Keratinocyte (primary cell): ENCODE measurements at regions not wholly inside any gene's neighbourhood (a gene's known extent, or its start where the extent isn't known, plus 50 kb on each side); places are given as distances from the start of the nearest gene placed in this dataset.

ENCODE experiments used
- DNase-seq: peaks from one replicate; pipeline ENCODE4 v3.0.0-alpha.2; 2011; ENCODE audit warnings: low read depth, missing footprints, low spot score
- FAIRE-seq: peaks from 2 replicates; lab custom pipeline; 2011; peaks lifted over from hg19 to GRCh38; lab: Jason Lieb, UNC
- H2AFZ ChIP-seq: 2 replicates; pipeline ENCODE4 v1.6.0; 2012; ENCODE audit warnings: low read length, control low read depth, inconsistent platforms; ENCODE audit not compliant: control insufficient read depth
- H3K27ac ChIP-seq: 2 replicates; pipeline ENCODE4 v1.5.1; 2011; ENCODE audit warnings: low read length; ENCODE audit not compliant: control insufficient read depth, insufficient read depth
- H3K27me3 ChIP-seq: 3 replicates; pipeline ENCODE4 v1.6.0; 2011; ENCODE audit warnings: low read length; ENCODE audit not compliant: control insufficient read depth, insufficient read depth; ENCODE audit errors: extremely low read depth
- H3K36me3 ChIP-seq, 2 experiments: 2 replicates in 1 of 2; 3 replicates in 1 of 2; pipeline ENCODE4 v1.5.1; 2011; ENCODE audit warnings: low read length in 2 of 2, mild to moderate bottlenecking in 1 of 2; ENCODE audit not compliant: control insufficient read depth in 2 of 2, insufficient read depth in 2 of 2; ENCODE audit errors: extremely low read depth in 1 of 2
- H3K4me1 ChIP-seq: 3 replicates; pipeline ENCODE4 v1.5.1; 2011; ENCODE audit warnings: low read length; ENCODE audit not compliant: control insufficient read depth, insufficient read depth; ENCODE audit errors: extremely low read depth
- H3K4me2 ChIP-seq: 3 replicates; pipeline ENCODE4 v1.6.0; 2011; ENCODE audit warnings: low read depth, low read length; ENCODE audit not compliant: control insufficient read depth, insufficient read depth; ENCODE audit errors: extremely low read depth
- H3K4me3 ChIP-seq, 3 experiments: fragments of 200-600 bp in 1 of 3; sonication (generic) in 1 of 3; 2 replicates in 2 of 3; 3 replicates in 1 of 3; pipeline ENCODE4 v1.5.1; 2011 to 2016; ENCODE audit warnings: low read length in 3 of 3, mild to moderate bottlenecking in 3 of 3, control low read depth in 2 of 3, inconsistent platforms in 1 of 3, low read depth in 1 of 3, mixed read lengths in 1 of 3, mixed run types in 1 of 3, moderate library complexity in 1 of 3; ENCODE audit not compliant: control insufficient read depth in 2 of 3, insufficient read depth in 2 of 3; ENCODE audit errors: extremely low read depth in 1 of 3
- H3K79me2 ChIP-seq: 2 replicates; pipeline ENCODE4 v1.6.0; 2012; ENCODE audit warnings: low read length; ENCODE audit not compliant: control insufficient read depth, insufficient read depth
- H3K9ac ChIP-seq: 3 replicates; pipeline ENCODE4 v1.6.0; 2011; ENCODE audit warnings: low read length; ENCODE audit not compliant: control insufficient read depth, insufficient read depth; ENCODE audit errors: extremely low read depth
- H3K9me1 ChIP-seq: 3 replicates; pipeline ENCODE4 v1.6.0; 2011; ENCODE audit warnings: low read length; ENCODE audit not compliant: control insufficient read depth, insufficient read depth; ENCODE audit errors: extremely low read depth
- H3K9me3 ChIP-seq: 2 replicates; pipeline ENCODE4 v1.5.1; 2012; ENCODE audit warnings: low read depth, low read length; ENCODE audit not compliant: control insufficient read depth
- H4K20me1 ChIP-seq: 3 replicates; pipeline ENCODE4 v1.6.0; 2011; ENCODE audit warnings: low read length; ENCODE audit not compliant: control insufficient read depth, insufficient read depth; ENCODE audit errors: extremely low read depth
- CTCF ChIP-seq, 3 experiments: IDR thresholded peaks in 1 of 3; conservative IDR thresholded peaks in 1 of 3; optimal IDR thresholded peaks in 1 of 3; 2 replicates in 2 of 3; 3 replicates in 1 of 3; pipeline versions ENCODE3 to v1.5.1; 2011; ENCODE audit warnings: low read length in 3 of 3, mild to moderate bottlenecking in 3 of 3, moderate library complexity in 2 of 3, control low read depth in 1 of 3, inconsistent platforms in 1 of 3; ENCODE audit not compliant: insufficient read depth in 2 of 3; ENCODE audit errors: extremely low read depth in 1 of 3
- EZH2 ChIP-seq: IDR thresholded peaks from one replicate; pipeline ENCODE4 v1.6.1; 2012; ENCODE audit warnings: inconsistent platforms, mild to moderate bottlenecking, low read length, moderate library complexity
- dilution Hi-C: fragments of 300-500 bp; cut with MboI; formaldehyde crosslinking; loops from one replicate; pipeline ENCODE4 v1.7.0; 2020; ENCODE audit warnings: low sequenced_read_pairs; ENCODE audit not compliant: extremely low pct_ligation_motif_present

DNA sequence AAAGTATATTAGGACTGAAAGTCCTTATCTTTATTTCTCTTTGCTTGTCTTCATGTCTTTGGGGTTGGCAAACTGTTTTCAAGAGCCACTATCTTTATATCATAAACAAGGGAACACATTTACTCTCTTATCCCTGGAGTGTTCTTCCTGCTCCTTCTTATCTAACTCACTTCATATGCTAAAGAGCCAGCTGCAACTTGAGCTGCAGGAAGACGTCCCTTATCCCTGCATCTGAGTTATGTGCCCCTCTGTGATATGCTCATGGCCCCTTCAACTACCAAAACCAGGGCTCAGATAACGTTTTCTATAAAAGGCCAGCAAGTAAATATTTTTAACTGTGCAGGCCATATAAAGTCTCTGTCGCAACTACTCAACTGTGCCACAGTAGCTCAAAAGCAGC lies 137.0 kb upstream of the CRBN start:
- H3K36me3 ChIP-seq = no peaks in the 10 kb centered on the region
- dilution Hi-C loops = no loop called here
- FAIRE-seq (no peak), DNase-seq (no peak)
- H4K20me1 ChIP-seq = no peaks in the 10 kb centered on the region
- TF ChIP-seq CTCF (optimal IDR thresholded peaks at IDR 0.05 in 1 of 3, IDR thresholded peaks at IDR 0.05 in 1 of 3, conservative IDR thresholded peaks at IDR 0.05 in 1 of 3; ENCODE audit: extremely low read depth in 1 of 3, insufficient read depth in 2 of 3, low read length in 3 of 3) (no peak), EZH2 (no peak)
- no peaks in the 10 kb centered on the region for H3K4me1 ChIP-seq
- no peak overlapping the region for H3K27ac ChIP-seq
- H3K79me2 ChIP-seq = no peaks in the 10 kb centered on the region
- H3K9me1 ChIP-seq = no peaks in the 10 kb centered on the region
- H3K9me3 ChIP-seq = no peaks in the 10 kb centered on the region
- no peak overlapping the region for H2AFZ ChIP-seq
- no peak overlapping the region for H3K9ac ChIP-seq
- no peak overlapping the region for H3K4me3 ChIP-seq
- no peak overlapping the region for H3K4me2 ChIP-seq
- no peaks in the 10 kb centered on the region for H3K27me3 ChIP-seq

DNA sequence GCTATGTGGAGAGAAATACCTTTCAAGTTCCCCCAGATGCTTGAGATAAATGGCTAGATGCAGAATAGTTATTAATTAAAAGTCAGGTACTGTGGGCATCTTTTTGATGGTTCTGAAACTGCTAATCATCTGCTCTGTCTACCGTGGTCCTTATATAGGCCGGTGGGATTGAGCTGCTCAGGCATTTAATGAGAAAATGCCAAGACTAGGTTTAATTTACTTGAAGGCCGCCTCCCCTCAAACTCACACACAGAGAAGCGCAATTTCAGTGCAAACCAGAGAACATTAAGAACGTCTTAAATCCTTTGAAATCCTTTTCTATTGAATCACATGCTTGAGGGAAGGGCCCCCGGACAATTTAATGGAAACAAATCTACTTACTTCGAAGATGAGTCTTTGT lies 136.4 kb upstream of the CRBN start:
- no peak for FAIRE-seq
- no peak overlapping the region for H3K4me3 ChIP-seq
- no peaks in the 10 kb centered on the region for H3K9me1 ChIP-seq
- H3K4me2 ChIP-seq = no peak overlapping the region
- DNase-seq = no peak
- H4K20me1 ChIP-seq = no peaks in the 10 kb centered on the region
- no peaks in the 10 kb centered on the region for H3K79me2 ChIP-seq
- H3K9me3 ChIP-seq = no peaks in the 10 kb centered on the region
- no peaks in the 10 kb centered on the region for H3K36me3 ChIP-seq
- H3K27ac ChIP-seq = no peak overlapping the region
- H3K27me3 ChIP-seq = no peaks in the 10 kb centered on the region
- no peak overlapping the region for H3K9ac ChIP-seq
- TF ChIP-seq EZH2 (no peak), CTCF (optimal IDR thresholded peaks at IDR 0.05 in 1 of 3, IDR thresholded peaks at IDR 0.05 in 1 of 3, conservative IDR thresholded peaks at IDR 0.05 in 1 of 3; ENCODE audit: extremely low read depth in 1 of 3, insufficient read depth in 2 of 3, low read length in 3 of 3) (no peak)
- H2AFZ ChIP-seq = no peak overlapping the region
- dilution Hi-C loops = no loop called here
- no peaks in the 10 kb centered on the region for H3K4me1 ChIP-seq
